Tibial artery (tissue), 4 donors: ENCODE measurements at regions not wholly inside any gene's neighbourhood (a gene's known extent, or its start where the extent isn't known, plus 50 kb on each side); places are given as distances from the start of the nearest gene placed in this dataset.

Experiments used
- DNase-seq, 2 donors: peaks; one replicate each; pipeline ENCODE4 v3.0.0-alpha.2; 2019
- H3K27ac ChIP-seq, 2 donors: fragments of 200-600 bp; sonication (generic) in 1 of 2; 1 replicate in 1 of 2; 2 replicates in 1 of 2; pipeline ENCODE4 v1.5.1; 2018 to 2019; ENCODE audit warnings: mild to moderate bottlenecking in 1 of 2
- H3K27me3 ChIP-seq, 2 donors: fragments of 200-600 bp; sonication (generic) in 1 of 2; one replicate each; pipeline versions ENCODE4 v1.5.1 to v1.6.0; 2016 to 2019
- H3K36me3 ChIP-seq, 3 donors: fragments of 200-600 bp; sonication (generic) in 2 of 3; one replicate each; pipeline ENCODE4 v1.5.1; 2016 to 2019; ENCODE audit warnings: mild to moderate bottlenecking in 2 of 3
- H3K4me1 ChIP-seq, 4 donors: fragments of 200-600 bp; sonication (generic) in 2 of 4; 1 replicate in 3 of 4; 2 replicates in 1 of 4; pipeline ENCODE4 v1.5.1; 2016 to 2019
- H3K4me3 ChIP-seq, 2 donors: fragments of 200-600 bp; sonication (generic) in 1 of 2; 1 replicate in 1 of 2; 2 replicates in 1 of 2; pipeline ENCODE4 v1.5.1; 2018 to 2019; ENCODE audit warnings: mild to moderate bottlenecking in 2 of 2
- H3K9me3 ChIP-seq, 3 donors: fragments of 200-600 bp; sonication (generic) in 1 of 3; one replicate each; pipeline ENCODE4 v1.5.1; 2016 to 2019
- intact Hi-C: fragments of 100-400 bp; cut with DNase I; formaldehyde crosslinking; loops from one replicate; pipeline ENCODE4 v1.15.0; 2023; ENCODE audit warnings: low total_unique reads
- TF ChIP-seq, protein P1 (sequence below), 2 experiments: fragments of 200-600 bp in 1 of 2; fragments of 450-650 bp in 1 of 2; IDR thresholded peaks; one replicate each; pipeline ENCODE4 v1.5.1; 2017 to 2019; ENCODE audit warnings: antibody characterized with exemption in 2 of 2, mild to moderate bottlenecking in 1 of 2, moderate library complexity in 1 of 2

DNA sequence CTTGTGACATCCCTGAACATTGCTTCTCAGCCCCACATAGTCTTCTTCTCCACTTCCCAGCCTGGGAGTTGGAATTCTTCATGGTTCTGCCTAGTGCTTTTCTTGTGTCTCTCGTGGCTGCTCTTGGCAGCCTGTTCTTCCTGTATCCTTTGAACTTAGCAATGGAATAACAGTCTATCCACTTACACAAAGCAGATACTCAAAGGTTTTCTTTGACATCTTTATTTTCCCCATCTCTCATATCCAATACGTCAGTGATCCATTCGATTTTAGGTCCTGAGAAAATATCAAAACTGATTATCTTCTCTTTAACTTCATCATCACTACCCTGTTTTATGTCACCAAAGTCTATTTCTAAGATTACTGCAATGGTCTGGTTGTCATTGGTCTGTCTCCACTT, 1091.2 kb upstream of the PIK3C3 start:
- no peaks in the 10 kb centered on the region for H3K36me3 ChIP-seq
- no peak overlapping the region for H3K27ac ChIP-seq
- no peaks in the 10 kb centered on the region for H3K27me3 ChIP-seq
- H3K4me3 ChIP-seq = no peak overlapping the region
- intact Hi-C loops = no loop called here
- H3K9me3 ChIP-seq = no peaks in the 10 kb centered on the region
- H3K4me1 ChIP-seq = no peaks in the 10 kb centered on the region
- TF ChIP-seq, protein P1, sequence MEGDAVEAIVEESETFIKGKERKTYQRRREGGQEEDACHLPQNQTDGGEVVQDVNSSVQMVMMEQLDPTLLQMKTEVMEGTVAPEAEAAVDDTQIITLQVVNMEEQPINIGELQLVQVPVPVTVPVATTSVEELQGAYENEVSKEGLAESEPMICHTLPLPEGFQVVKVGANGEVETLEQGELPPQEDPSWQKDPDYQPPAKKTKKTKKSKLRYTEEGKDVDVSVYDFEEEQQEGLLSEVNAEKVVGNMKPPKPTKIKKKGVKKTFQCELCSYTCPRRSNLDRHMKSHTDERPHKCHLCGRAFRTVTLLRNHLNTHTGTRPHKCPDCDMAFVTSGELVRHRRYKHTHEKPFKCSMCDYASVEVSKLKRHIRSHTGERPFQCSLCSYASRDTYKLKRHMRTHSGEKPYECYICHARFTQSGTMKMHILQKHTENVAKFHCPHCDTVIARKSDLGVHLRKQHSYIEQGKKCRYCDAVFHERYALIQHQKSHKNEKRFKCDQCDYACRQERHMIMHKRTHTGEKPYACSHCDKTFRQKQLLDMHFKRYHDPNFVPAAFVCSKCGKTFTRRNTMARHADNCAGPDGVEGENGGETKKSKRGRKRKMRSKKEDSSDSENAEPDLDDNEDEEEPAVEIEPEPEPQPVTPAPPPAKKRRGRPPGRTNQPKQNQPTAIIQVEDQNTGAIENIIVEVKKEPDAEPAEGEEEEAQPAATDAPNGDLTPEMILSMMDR (IDR thresholded peaks at IDR 0.05) = no peak
- DNase-seq = no peak

DNA sequence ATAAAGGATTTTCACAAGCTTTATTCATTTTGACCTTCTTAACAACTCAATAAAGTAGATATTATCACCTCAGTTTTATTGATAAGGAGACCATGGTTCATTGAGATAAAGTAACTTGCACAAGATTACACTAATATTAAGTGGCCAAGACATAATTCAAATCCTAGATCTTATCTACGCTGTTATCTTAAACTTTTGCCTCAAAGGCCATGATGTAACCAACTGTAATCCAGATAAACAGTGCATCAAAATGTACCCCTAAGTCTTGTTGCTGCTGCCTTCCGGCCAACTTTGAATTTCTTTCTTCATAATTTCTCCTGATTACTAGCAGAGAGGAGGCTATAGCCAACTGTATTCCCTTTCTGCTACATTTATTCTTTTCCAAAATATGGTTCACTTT, 1094.8 kb upstream of the PIK3C3 start:
- H3K4me1 ChIP-seq = no peaks in the 10 kb centered on the region
- H3K27me3 ChIP-seq = no peaks in the 10 kb centered on the region
- no peak overlapping the region for H3K27ac ChIP-seq
- intact Hi-C loops = no loop called here
- DNase-seq = no peak
- H3K36me3 ChIP-seq = no peaks in the 10 kb centered on the region
- H3K9me3 ChIP-seq = no peaks in the 10 kb centered on the region
- no peak overlapping the region for H3K4me3 ChIP-seq
- TF ChIP-seq, protein P1 (IDR thresholded peaks at IDR 0.05) = no peak

DNA sequence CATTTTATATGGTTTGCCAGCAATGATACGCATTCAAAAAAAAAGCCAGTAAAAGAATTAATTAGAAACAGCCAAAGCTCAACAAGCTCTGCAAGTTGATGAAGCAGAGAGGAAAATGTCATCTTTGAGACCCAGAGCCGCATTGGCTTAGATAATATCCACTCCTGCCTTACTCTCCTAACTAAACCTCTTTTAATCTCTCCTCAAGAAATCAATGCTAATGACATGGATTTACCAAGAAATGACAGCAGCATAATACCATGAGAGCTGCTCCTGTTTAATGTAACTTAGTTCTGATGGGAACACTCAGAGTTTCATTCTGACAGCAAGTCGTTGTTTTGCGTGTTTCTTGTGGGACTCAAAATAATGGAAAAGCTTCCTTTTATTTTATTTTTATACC, 1099.4 kb upstream of the PIK3C3 start:
- no peaks in the 10 kb centered on the region for H3K36me3 ChIP-seq

DNA sequence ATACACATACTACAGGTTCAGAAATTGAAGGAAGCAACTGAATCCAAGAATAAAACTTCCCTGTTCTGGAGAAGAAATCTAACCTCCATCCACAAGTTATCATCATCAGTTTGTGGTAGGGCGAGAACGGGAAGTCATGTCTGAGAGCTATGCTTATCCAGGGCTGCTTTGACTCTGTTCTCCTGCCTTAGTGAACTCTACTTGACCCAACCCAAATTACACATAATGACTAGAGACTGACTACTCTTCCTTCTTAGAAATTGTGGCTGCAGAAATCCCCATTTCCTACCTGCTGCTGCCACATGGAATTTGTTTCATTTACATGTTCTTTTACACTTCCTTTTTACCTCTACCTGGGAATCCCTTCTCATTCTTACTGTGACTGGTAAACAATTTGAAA, 1102.6 kb upstream of the PIK3C3 start:
- Histone ChIP-seq H3K4me1 (no peaks in the 10 kb centered on the region), H3K9me3 (no peaks in the 10 kb centered on the region), H3K27ac (no peak overlapping the region), H3K36me3 (no peaks in the 10 kb centered on the region), H3K4me3 (no peak overlapping the region), H3K27me3 (no peaks in the 10 kb centered on the region)
- TF ChIP-seq, protein P1 (IDR thresholded peaks at IDR 0.05) = no peak
- DNase-seq = no peak
- intact Hi-C loops = no loop called here

More for the DNA sequence above, 1099.4 kb upstream of the PIK3C3 start:
- no peaks in the 10 kb centered on the region for H3K9me3 ChIP-seq
- TF ChIP-seq, protein P1 (IDR thresholded peaks at IDR 0.05) = no peak
- intact Hi-C loops = no loop called here
- DNase-seq = no peak
- H3K27me3 ChIP-seq = no peaks in the 10 kb centered on the region
- no peak overlapping the region for H3K4me3 ChIP-seq
- H3K4me1 ChIP-seq = no peaks in the 10 kb centered on the region
- H3K27ac ChIP-seq = no peak overlapping the region

DNA sequence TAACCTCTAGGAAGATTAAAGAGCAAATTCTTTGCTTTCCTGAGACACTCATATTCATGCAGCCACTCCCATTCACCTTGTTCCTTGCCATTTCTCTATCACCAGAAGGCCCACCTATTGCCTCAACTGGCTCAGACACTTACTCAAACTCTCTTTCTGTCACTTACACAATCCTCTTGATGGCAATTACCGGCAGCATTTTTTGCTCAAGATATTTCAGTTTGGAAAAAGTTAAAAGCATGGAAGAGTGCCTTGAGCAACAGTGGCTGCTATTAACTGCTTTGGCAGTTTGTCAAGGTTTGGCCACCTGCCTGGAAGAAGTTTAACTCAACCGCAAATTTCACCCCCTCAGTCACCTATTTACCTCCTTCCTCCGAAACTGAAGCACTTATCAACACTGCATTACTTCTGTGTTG, 1104.0 kb upstream of the PIK3C3 start:
- Histone ChIP-seq H3K36me3 (no peaks in the 10 kb centered on the region), H3K27me3 (no peaks in the 10 kb centered on the region), H3K4me1 (no peaks in the 10 kb centered on the region), H3K4me3 (no peak overlapping the region), H3K9me3 (no peaks in the 10 kb centered on the region), H3K27ac (no peak overlapping the region)
- TF ChIP-seq, protein P1 (IDR thresholded peaks at IDR 0.05) = no peak
- intact Hi-C loops = no loop called here
- DNase-seq = no peak

DNA sequence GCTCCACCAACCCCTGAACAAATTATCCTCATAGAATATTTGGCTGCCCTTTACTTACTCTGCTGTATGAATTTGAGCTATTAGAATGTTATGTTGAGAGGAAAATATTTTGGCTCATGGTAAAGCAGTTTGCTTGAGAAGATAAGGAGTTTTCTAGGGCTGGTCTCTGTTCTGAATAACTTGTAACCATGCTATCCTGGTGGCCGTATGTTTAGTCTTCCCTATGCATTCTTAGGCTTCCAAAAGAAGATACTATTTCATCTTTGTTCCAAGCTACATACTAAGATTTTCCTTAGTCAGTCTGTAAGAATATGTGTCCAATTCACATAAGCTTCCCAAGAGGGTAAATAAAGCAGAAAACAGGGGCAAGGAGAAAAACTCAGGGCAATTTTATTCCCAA, 1105.1 kb upstream of the PIK3C3 start:
- DNase-seq = no peak
- no peak overlapping the region for H3K4me3 ChIP-seq
- no peak overlapping the region for H3K27ac ChIP-seq
- intact Hi-C loops = no loop called here
- no peaks in the 10 kb centered on the region for H3K9me3 ChIP-seq
- H3K36me3 ChIP-seq = no peaks in the 10 kb centered on the region
- no peaks in the 10 kb centered on the region for H3K27me3 ChIP-seq
- TF ChIP-seq, protein P1 (IDR thresholded peaks at IDR 0.05) = no peak
- no peaks in the 10 kb centered on the region for H3K4me1 ChIP-seq
